ENCODE measurements at regions not wholly inside any gene's neighbourhood (a gene's known extent, or its start where the extent isn't known, plus 50 kb on each side); places are given as distances from the start of the nearest gene placed in this dataset.
"Not testable (repeated sequence)": the region's sequence is repeated elsewhere in the genome, so short reads cannot be mapped to it uniquely, and the experiment has no call there.

GRCh38 chr9:18314316-18314715 is 159.6 kb upstream of the ADAMTSL1 start:
- intact Hi-C loops (cut with DNase I; ENCODE audit: low total_unique reads): no loop called here
- DNase-seq (no peak), ATAC-seq (no peak)

GRCh38 chr9:18317896-18318295 is 156.1 kb upstream of the ADAMTSL1 start:
- Histone ChIP-seq H3K9me3 (no peaks in the 10 kb centered on the region), H3K4me1 (no peaks in the 10 kb centered on the region), H3K27ac (no peak overlapping the region), H3K27me3 (no peaks in the 10 kb centered on the region), H3K4me3 (no peak overlapping the region), H3K36me3 (no peaks in the 10 kb centered on the region)
- intact Hi-C loops (cut with DNase I; ENCODE audit: low total_unique reads): no loop called here
- TF ChIP-seq CTCF (IDR thresholded peaks at IDR 0.05 in 4 of 5, conservative IDR thresholded peaks at IDR 0.05 in 1 of 5): no peak
- TF ChIP-seq POLR2A (IDR thresholded peaks at IDR 0.05): no peak
- DNase-seq (no peak), ATAC-seq (no peak)
- in situ Hi-C loops (cut with MboI; ENCODE audit: low sequenced_read_pairs in 4 of 4): no loop called here

More at GRCh38 chr9:18314316-18314715, 159.6 kb upstream of the ADAMTSL1 start:
- in situ Hi-C loops (cut with MboI; ENCODE audit: low sequenced_read_pairs in 4 of 4): no loop called here
- H3K27ac ChIP-seq: no peak overlapping the region
- H3K4me1 ChIP-seq: no peaks in the 10 kb centered on the region
- TF ChIP-seq POLR2A (IDR thresholded peaks at IDR 0.05) (no peak), CTCF (IDR thresholded peaks at IDR 0.05 in 4 of 5, conservative IDR thresholded peaks at IDR 0.05 in 1 of 5) (no peak)
- H3K4me3 ChIP-seq: no peak overlapping the region
- H3K27me3 ChIP-seq: no peaks in the 10 kb centered on the region
- no peaks in the 10 kb centered on the region for H3K36me3 ChIP-seq
- H3K9me3 ChIP-seq: no peaks in the 10 kb centered on the region

GRCh38 chr9:18319918-18320445 is 154.0 kb upstream of the ADAMTSL1 start:
- Histone ChIP-seq H3K9me3 (no peaks in the 10 kb centered on the region), H3K27me3 (no peaks in the 10 kb centered on the region), H3K36me3 (no peaks in the 10 kb centered on the region), H3K27ac (no peak overlapping the region), H3K4me1 (no peaks in the 10 kb centered on the region), H3K4me3 (no peak overlapping the region)
- DNase-seq (no peak), ATAC-seq (no peak)
- TF ChIP-seq CTCF (IDR thresholded peaks at IDR 0.05 in 4 of 5, conservative IDR thresholded peaks at IDR 0.05 in 1 of 5): no peak
- in situ Hi-C loops (cut with MboI; ENCODE audit: low sequenced_read_pairs in 4 of 4): no loop called here
- intact Hi-C loops (cut with DNase I; ENCODE audit: low total_unique reads): no loop called here

GRCh38 chr9:18324928-18325745 is 148.8 kb upstream of the ADAMTSL1 start:
- ATAC-seq: no peak
- Histone ChIP-seq H3K9me3 (no peaks in the 10 kb centered on the region), H3K27ac (no peak overlapping the region), H3K4me1 (no peaks in the 10 kb centered on the region), H3K27me3 (no peaks in the 10 kb centered on the region), H3K4me3 (no peak overlapping the region), H3K36me3 (no peaks in the 10 kb centered on the region)
- no peak for DNase-seq
- TF ChIP-seq CTCF (IDR thresholded peaks at IDR 0.05 in 4 of 5, conservative IDR thresholded peaks at IDR 0.05 in 1 of 5) (no peak), POLR2A (IDR thresholded peaks at IDR 0.05) (no peak)
- intact Hi-C loops (cut with DNase I; ENCODE audit: low total_unique reads) (no loop called here), in situ Hi-C loops (cut with MboI; ENCODE audit: low sequenced_read_pairs in 4 of 4) (no loop called here)

GRCh38 chr9:18325746-18326011 is 148.3 kb upstream of the ADAMTSL1 start:
- H3K36me3 ChIP-seq; H3K4me3 ChIP-seq; H3K27ac ChIP-seq; H3K9me3 ChIP-seq; intact Hi-C loops (cut with DNase I; ENCODE audit: low total_unique reads); DNase-seq; H3K4me1 ChIP-seq; ATAC-seq; in situ Hi-C loops (cut with MboI; ENCODE audit: low sequenced_read_pairs in 4 of 4); H3K27me3 ChIP-seq: not testable (repeated sequence)
